HCT116 (cell line): ENCODE measurements at regions not wholly inside any gene's neighbourhood (a gene's known extent, or its start where the extent isn't known, plus 50 kb on each side); places are given as distances from the start of the nearest gene placed in this dataset.

ENCODE experiments used
- ATAC-seq: fragments of 200-7000 bp; cut with Tn5 transposase; 2 replicates; pipeline ENCODE4 v1.9.1; 2020; ENCODE audit warnings: mild to moderate bottlenecking, moderate library complexity
- BruUV-seq: library from RNA; stranded (reverse); fragments of 400-500 nt; replicated peaks from 2 replicates; lab custom pipeline; 2021; lab: Mats Ljungman, UMichigan
- CTCF ChIA-PET: fragments of 300-600 bp; sonication (Branson Sonifier 250); formaldehyde crosslinking; loops from one replicate; lab custom pipeline; 2021; ENCODE audit warnings: antibody characterized with exemption; lab: Charles Lee
- POLR2A ChIA-PET: fragments of 300-600, 350-600 bp; sonication (Branson Sonifier 250); formaldehyde crosslinking; loops from one replicate; lab custom pipeline; 2021; ENCODE audit warnings: antibody characterized with exemption; lab: Charles Lee
- RAD21 ChIA-PET, 2 experiments: fragments of 300-600 bp; sonication (Branson Sonifier 250); formaldehyde crosslinking; loops; one replicate each; lab custom pipeline; 2023; ENCODE audit warnings: low total read pairs in 2 of 2; ENCODE audit not compliant: uncharacterized antibody in 2 of 2, unreplicated experiment in 2 of 2, low non-redundant PET in 1 of 2; lab: Charles Lee
- DNase-seq: peaks from one replicate; pipeline ENCODE4 v3.0.0-alpha.2; 2010; ENCODE audit warnings: low read depth, low spot score
- H2AFZ ChIP-seq: fragments of 200-600 bp; shearing (Covaris generic), sonication (generic); 2 replicates; pipeline ENCODE4 v1.6.1; 2017; ENCODE audit warnings: low read depth, mixed run types, mixed read lengths, antibody characterized with exemption, low read length; ENCODE audit not compliant: poor library complexity, severe bottlenecking
- H3K27ac ChIP-seq: 2 replicates; pipeline ENCODE4 v1.5.1; 2012; ENCODE audit warnings: low read depth, low read length
- H3K27me3 ChIP-seq: fragments of 200-600 bp; sonication (generic); 2 replicates; pipeline ENCODE4 v1.6.1; 2016; ENCODE audit warnings: mixed run types, low read length, mixed read lengths; ENCODE audit not compliant: insufficient read depth
- H3K36me3 ChIP-seq, 2 experiments: fragments of 200-500 bp in 1 of 2; fragments of 200-600 bp in 1 of 2; sonication (Bioruptor generic) in 1 of 2; sonication (generic) in 1 of 2; 2 replicates each; pipeline versions ENCODE4 v1.5.1 to v1.6.1; 2014 to 2016; ENCODE audit warnings: low read length in 2 of 2, inconsistent platforms in 1 of 2, mixed read lengths in 1 of 2, mixed run types in 1 of 2; ENCODE audit not compliant: insufficient read depth in 2 of 2, control insufficient read depth in 1 of 2
- H3K4me1 ChIP-seq, 2 experiments: fragments of 200-600 bp in 1 of 2; sonication (generic) in 1 of 2; 2 replicates each; pipeline versions ENCODE4 v1.5.1 to v1.6.1; 2012 to 2017; ENCODE audit warnings: low read length in 2 of 2, inconsistent platforms in 1 of 2, mild to moderate bottlenecking in 1 of 2, mixed read lengths in 1 of 2, mixed run types in 1 of 2, moderate library complexity in 1 of 2; ENCODE audit not compliant: insufficient read depth in 2 of 2, control insufficient read depth in 1 of 2
- H3K4me2 ChIP-seq: fragments of 200-600 bp; sonication (generic); 2 replicates; pipeline ENCODE4 v1.6.1; 2017; ENCODE audit warnings: mixed run types, low read length, mixed read lengths
- H3K4me3 ChIP-seq, 2 experiments: fragments of 200-600 bp in 1 of 2; sonication (generic) in 1 of 2; replicated peaks in 1 of 2; 2 replicates each; pipeline ENCODE4 v1.5.1; 2011 to 2016; ENCODE audit warnings: low read length in 2 of 2, control low read depth in 1 of 2, low read depth in 1 of 2, mild to moderate bottlenecking in 1 of 2, mixed read lengths in 1 of 2, mixed run types in 1 of 2
- H3K79me2 ChIP-seq: fragments of 200-600 bp; sonication (generic); 2 replicates; pipeline ENCODE4 v1.6.1; 2017; ENCODE audit warnings: mild to moderate bottlenecking, mixed run types, low read length, moderate library complexity, mixed read lengths; ENCODE audit not compliant: insufficient read depth
- H3K9ac ChIP-seq: fragments of 200-600 bp; sonication (generic); 2 replicates; pipeline ENCODE4 v1.6.1; 2016; ENCODE audit warnings: low read length, mixed read lengths
- H3K9me2 ChIP-seq: fragments of 200-600 bp; sonication (generic), shearing (Covaris generic); 2 replicates; pipeline ENCODE4 v1.6.1; 2017; ENCODE audit warnings: mixed run types, mild to moderate bottlenecking, moderate library complexity; ENCODE audit not compliant: insufficient read depth
- H3K9me3 ChIP-seq, 2 experiments: fragments of 200-500 bp in 1 of 2; fragments of 200-600 bp in 1 of 2; sonication (Bioruptor generic) in 1 of 2; sonication (generic) in 1 of 2; 2 replicates each; pipeline ENCODE4 v1.6.1; 2014 to 2017; ENCODE audit warnings: low read length in 2 of 2, mixed read lengths in 2 of 2, inconsistent platforms in 1 of 2, low read depth in 1 of 2, mild to moderate bottlenecking in 1 of 2, mixed run types in 1 of 2, moderate library complexity in 1 of 2; ENCODE audit not compliant: control insufficient read depth in 1 of 2, insufficient read depth in 1 of 2
- H4K20me1 ChIP-seq: fragments of 200-600 bp; sonication (generic), shearing (Covaris generic); 2 replicates; pipeline ENCODE4 v1.6.1; 2017; ENCODE audit warnings: mixed run types, mild to moderate bottlenecking, moderate library complexity; ENCODE audit not compliant: insufficient read depth
- ATF3 ChIP-seq: IDR thresholded peaks from 2 replicates; pipeline ENCODE4 v1.6.1; 2012
- CBX3 ChIP-seq: IDR thresholded peaks from 2 replicates; pipeline ENCODE4 v1.6.1; 2012; ENCODE audit warnings: low read depth
- CEBPB ChIP-seq: IDR thresholded peaks from 2 replicates; pipeline ENCODE4 v1.6.1; 2012; ENCODE audit warnings: low read depth
- EGR1 ChIP-seq: IDR thresholded peaks from 2 replicates; pipeline ENCODE4 v1.6.1; 2012; ENCODE audit warnings: low read depth
- ELF1 ChIP-seq: IDR thresholded peaks from 2 replicates; pipeline ENCODE4 v1.6.1; 2012; ENCODE audit warnings: low read depth, borderline replicate concordance
- FOSL1 ChIP-seq: IDR thresholded peaks from 2 replicates; pipeline ENCODE4 v1.6.1; 2012; ENCODE audit warnings: low read depth
- POLR2AphosphoS5 ChIP-seq: IDR thresholded peaks from 2 replicates; pipeline ENCODE4 v1.6.1; 2011; ENCODE audit warnings: mild to moderate bottlenecking, low read depth, low read length, moderate library complexity
- RAD21 ChIP-seq: IDR thresholded peaks from 2 replicates; pipeline ENCODE4 v1.6.1; 2012; ENCODE audit warnings: low read depth, mild to moderate bottlenecking
- REST ChIP-seq: IDR thresholded peaks from 2 replicates; pipeline ENCODE4 v1.6.1; 2012; ENCODE audit warnings: low read depth
- SIN3A ChIP-seq: IDR thresholded peaks from 2 replicates; pipeline ENCODE4 v1.6.1; 2012; ENCODE audit warnings: low read depth
- SP1 ChIP-seq: IDR thresholded peaks from 2 replicates; pipeline ENCODE4 v1.6.1; 2012; ENCODE audit warnings: low read depth
- SRF ChIP-seq: IDR thresholded peaks from 2 replicates; pipeline ENCODE4 v1.6.1; 2012; ENCODE audit warnings: low read depth
- TCF7L2 ChIP-seq: IDR thresholded peaks from 2 replicates; pipeline ENCODE4 v1.7.0; 2011; ENCODE audit warnings: borderline replicate concordance, inconsistent platforms; ENCODE audit not compliant: insufficient read depth, insufficient read length; ENCODE audit errors: extremely low read depth
- YY1 ChIP-seq: IDR thresholded peaks from 2 replicates; pipeline ENCODE4 v1.6.1; 2011; ENCODE audit warnings: low read length, low read depth, moderate library complexity, mild to moderate bottlenecking; ENCODE audit not compliant: insufficient replicate concordance; ENCODE audit errors: extremely low read depth
- ZFX ChIP-seq: fragments of 450-650 bp; IDR thresholded peaks from 2 replicates; pipeline ENCODE4 v1.6.1; 2017
- ZNF274 ChIP-seq: fragments of 200-500 bp; sonication (Bioruptor generic); IDR thresholded peaks from 2 replicates; pipeline ENCODE4 v1.6.1; 2014; ENCODE audit warnings: mild to moderate bottlenecking, low read depth, low read length, inconsistent platforms
- intact Hi-C: fragments of 100-400 bp; cut with micrococcal nuclease; formaldehyde crosslinking; loops from 2 replicates; pipeline ENCODE4 v1.10.0; 2022
- TF ChIP-seq, protein P1 (sequence below), 3 experiments: fragments of 200-600 bp in 1 of 3; sonication (generic) in 1 of 3; IDR thresholded peaks in 2 of 3; conservative IDR thresholded peaks in 1 of 3; 2 replicates each; pipeline ENCODE4 v1.5.1; 2012 to 2017; ENCODE audit warnings: low read depth in 2 of 3, low read length in 2 of 3, antibody characterized with exemption in 1 of 3, borderline replicate concordance in 1 of 3, control low read depth in 1 of 3, mild to moderate bottlenecking in 1 of 3, mixed read lengths in 1 of 3, mixed run types in 1 of 3, moderate library complexity in 1 of 3; ENCODE audit not compliant: insufficient read depth in 1 of 3

DNA sequence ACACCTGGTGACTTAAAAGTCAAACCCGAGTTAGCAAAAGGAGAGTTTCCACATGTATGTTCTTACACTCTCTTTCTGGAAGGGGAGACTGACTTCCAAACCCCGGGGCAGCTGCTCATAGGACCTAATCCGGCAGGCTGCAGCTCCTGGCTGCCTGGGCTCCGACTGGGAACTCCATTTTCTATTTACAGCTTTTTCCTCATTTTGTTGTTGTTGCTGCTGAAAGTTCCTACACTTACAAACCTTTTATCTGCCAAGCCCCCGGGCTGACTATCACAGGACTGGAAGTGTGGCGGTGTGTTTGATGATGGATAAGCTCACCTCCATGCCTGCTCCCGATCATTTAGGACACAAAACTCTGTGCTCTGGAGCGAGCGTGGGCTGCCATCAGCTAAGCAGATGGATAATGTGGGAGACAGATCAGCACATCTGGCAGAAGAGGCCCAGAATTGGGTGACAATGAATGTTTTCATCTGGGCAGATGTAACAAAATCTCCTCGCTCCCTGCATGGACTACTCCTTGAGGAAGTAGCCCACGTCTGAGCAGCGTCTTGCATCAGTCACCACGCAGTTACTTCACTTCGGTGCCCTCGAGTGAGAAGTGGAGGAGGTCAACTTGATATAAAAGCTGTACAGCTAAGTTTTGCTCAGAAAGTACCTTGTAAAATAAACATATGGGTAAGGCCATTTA is 114.4 kb upstream of the COPS8 start:
- Histone ChIP-seq H3K9me3 (no peaks in the 10 kb centered on the region), H3K4me2 (no peak overlapping the region), H3K4me3 (no peak overlapping the region), H2AFZ (no peak overlapping the region), H3K27ac (no peak overlapping the region), H3K9me2 (no peaks in the 10 kb centered on the region), H3K36me3 (no peaks in the 10 kb centered on the region), H3K27me3 (peaks cover 53% of the 10 kb centered on the region; the same call in 1 of the 2 replicates), H4K20me1 (no peaks in the 10 kb centered on the region), H3K4me1 (no peaks in the 10 kb centered on the region), H3K79me2 (no peaks in the 10 kb centered on the region), H3K9ac (no peak overlapping the region)
- no peak for TF ChIP-seq POLR2AphosphoS5
- TF ChIP-seq RAD21: no peak
- no peak for TF ChIP-seq REST
- TF ChIP-seq TCF7L2: no peak
- no peak for TF ChIP-seq SP1
- TF ChIP-seq YY1: no peak
- no peak for TF ChIP-seq CEBPB
- no peak for TF ChIP-seq ZFX
- TF ChIP-seq ATF3: no peak
- TF ChIP-seq FOSL1: no peak
- no peak for TF ChIP-seq ZNF274
- TF ChIP-seq CBX3: no peak
- TF ChIP-seq SIN3A: no peak
- no peak for TF ChIP-seq ELF1
- TF ChIP-seq, protein P1, sequence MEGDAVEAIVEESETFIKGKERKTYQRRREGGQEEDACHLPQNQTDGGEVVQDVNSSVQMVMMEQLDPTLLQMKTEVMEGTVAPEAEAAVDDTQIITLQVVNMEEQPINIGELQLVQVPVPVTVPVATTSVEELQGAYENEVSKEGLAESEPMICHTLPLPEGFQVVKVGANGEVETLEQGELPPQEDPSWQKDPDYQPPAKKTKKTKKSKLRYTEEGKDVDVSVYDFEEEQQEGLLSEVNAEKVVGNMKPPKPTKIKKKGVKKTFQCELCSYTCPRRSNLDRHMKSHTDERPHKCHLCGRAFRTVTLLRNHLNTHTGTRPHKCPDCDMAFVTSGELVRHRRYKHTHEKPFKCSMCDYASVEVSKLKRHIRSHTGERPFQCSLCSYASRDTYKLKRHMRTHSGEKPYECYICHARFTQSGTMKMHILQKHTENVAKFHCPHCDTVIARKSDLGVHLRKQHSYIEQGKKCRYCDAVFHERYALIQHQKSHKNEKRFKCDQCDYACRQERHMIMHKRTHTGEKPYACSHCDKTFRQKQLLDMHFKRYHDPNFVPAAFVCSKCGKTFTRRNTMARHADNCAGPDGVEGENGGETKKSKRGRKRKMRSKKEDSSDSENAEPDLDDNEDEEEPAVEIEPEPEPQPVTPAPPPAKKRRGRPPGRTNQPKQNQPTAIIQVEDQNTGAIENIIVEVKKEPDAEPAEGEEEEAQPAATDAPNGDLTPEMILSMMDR (IDR thresholded peaks at IDR 0.05 in 2 of 3, conservative IDR thresholded peaks at IDR 0.05 in 1 of 3; ENCODE audit: borderline replicate concordance in 1 of 3, insufficient read depth in 1 of 3, low read depth in 2 of 3, low read length in 2 of 3): no peak
- TF ChIP-seq SRF: no peak
- TF ChIP-seq EGR1: no peak
- ATAC-seq: no peak
- ChIA-PET POLR2A (no interaction called here), RAD21 (no interaction called here), CTCF (no interaction called here)
- intact Hi-C loops: no loop called here
- DNase-seq: no peak
- BruUV-seq: no TSS peak
